Smooth muscle cell (in vitro differentiated cells): ENCODE measurements at regions not wholly inside any gene's neighbourhood (a gene's known extent, or its start where the extent isn't known, plus 50 kb on each side); places are given as distances from the start of the nearest gene placed in this dataset. TPM values are rescaled to one million over a fixed set of nuclear protein-coding genes. Genes with fewer than 3 reads are reported as not detected.

ENCODE experiments used
- DNase-seq: peaks from one replicate; lab custom pipeline; 2025; ENCODE audit not compliant: unreplicated experiment; lab: John Stamatoyannopoulos, UW
- H2AFZ ChIP-seq: fragments of 200-600 bp; sonication (generic); 2 replicates; pipeline ENCODE4 v1.6.0; 2016; ENCODE audit warnings: antibody characterized with exemption, low read depth, mild to moderate bottlenecking
- H3F3A ChIP-seq: fragments of 200-600 bp; sonication (generic); 2 replicates; pipeline ENCODE4 v1.6.0; 2017; ENCODE audit warnings: antibody characterized with exemption, low read depth
- H3K27ac ChIP-seq: fragments of 200-600 bp; sonication (generic); 2 replicates; pipeline ENCODE4 v1.5.1; 2016; ENCODE audit warnings: low read depth, mild to moderate bottlenecking
- H3K27me3 ChIP-seq: fragments of 200-600 bp; sonication (generic); 2 replicates; pipeline ENCODE4 v1.6.1; 2016; ENCODE audit warnings: low read depth, mild to moderate bottlenecking
- H3K36me3 ChIP-seq: fragments of 200-600 bp; sonication (generic); 2 replicates; pipeline ENCODE4 v1.5.1; 2016; ENCODE audit warnings: low read depth
- H3K4me1 ChIP-seq: fragments of 200-600 bp; sonication (generic); 2 replicates; pipeline ENCODE4 v1.5.1; 2016; ENCODE audit warnings: low read depth
- H3K4me2 ChIP-seq: fragments of 200-600 bp; sonication (generic); 2 replicates; pipeline ENCODE4 v1.6.0; 2016; ENCODE audit warnings: mild to moderate bottlenecking
- H3K4me3 ChIP-seq: fragments of 200-600 bp; sonication (generic); 2 replicates; pipeline ENCODE4 v1.5.1; 2016; ENCODE audit warnings: mild to moderate bottlenecking
- H3K79me2 ChIP-seq: fragments of 200-600 bp; sonication (generic); 2 replicates; pipeline ENCODE4 v1.6.0; 2016; ENCODE audit warnings: low read depth, mild to moderate bottlenecking
- H3K9ac ChIP-seq: fragments of 200-600 bp; sonication (generic); 2 replicates; pipeline ENCODE4 v1.6.0; 2016; ENCODE audit warnings: low read depth
- H3K9me3 ChIP-seq: fragments of 200-600 bp; sonication (generic); replicated peaks from 2 replicates; pipeline ENCODE4 v1.5.1; 2016; ENCODE audit warnings: low read depth
- H4K20me1 ChIP-seq: fragments of 200-600 bp; sonication (generic); 2 replicates; pipeline ENCODE4 v1.6.0; 2016; ENCODE audit warnings: low read depth
- CTCF ChIP-seq: fragments of 200-600 bp; sonication (generic); IDR thresholded peaks from 2 replicates; pipeline ENCODE4 v1.5.1; 2017; ENCODE audit warnings: borderline replicate concordance, mild to moderate bottlenecking, antibody characterized with exemption; ENCODE audit not compliant: insufficient read depth, poor library complexity, severe bottlenecking
- WGBS: methylation state at CpG from one replicate; pipeline ENCODE4 v1.1.7; 2016; ENCODE audit warnings: low lambda C conversion rate; 5-methylcytosine and 5-hydroxymethylcytosine counted together
- small RNA-seq: library from RNA; depleted of rRNA; stranded (forward); fragments of <200 nt; gene quantifications from one replicate; pipeline ENCODE3, GENCODE V24; 2014

GRCh38 chr6:54060286-54060685, 51.0 kb upstream of the MLIP start:
- H4K20me1 ChIP-seq = no peaks in the 10 kb centered on the region
- H3K9me3 ChIP-seq = no peaks in the 10 kb centered on the region
- H3K27me3 ChIP-seq = no peaks in the 10 kb centered on the region
- 55% methylated on average over 2 of the region's 2 CpGs for WGBS
- no peak overlapping the region for H3K4me2 ChIP-seq
- no peaks in the 10 kb centered on the region for H3K79me2 ChIP-seq
- H3K36me3 ChIP-seq = no peaks in the 10 kb centered on the region
- H3K27ac ChIP-seq = no peak overlapping the region
- no peak overlapping the region for H3K4me3 ChIP-seq
- H2AFZ ChIP-seq = no peak overlapping the region
- no peak for DNase-seq
- no peak for TF ChIP-seq CTCF
- H3F3A ChIP-seq = no peaks in the 10 kb centered on the region
- H3K9ac ChIP-seq = no peak overlapping the region
- no peaks in the 10 kb centered on the region for H3K4me1 ChIP-seq

Small RNAs in the stretch of these regions (small RNA-seq; reads per million reads assigned to genes)
- not detected for gene ERHP2
